ENCODE measurements at regions not wholly inside any gene's neighbourhood (a gene's known extent, or its start where the extent isn't known, plus 50 kb on each side); places are given as distances from the start of the nearest gene placed in this dataset.
"Not testable (repeated sequence)": the region's sequence is repeated elsewhere in the genome, so short reads cannot be mapped to it uniquely, and the experiment has no call there.

- ATAC-seq (ENCODE audit: poor library complexity) = no peak
- intact Hi-C loops (cut with DNase I) = no loop called here
Measured at GRCh38 chr12:91703491-91704283, 442.0 kb downstream of the BTG1 start.

GRCh38 chr12:91702843-91703425 lies 442.7 kb downstream of the BTG1 start:
- no peak for DNase-seq
- ATAC-seq (ENCODE audit: poor library complexity) = no peak
- intact Hi-C loops (cut with DNase I) = no loop called here

More at GRCh38 chr12:91703491-91704283, 442.0 kb downstream of the BTG1 start:
- no peak for DNase-seq

- intact Hi-C loops (cut with DNase I) = no loop called here
- ATAC-seq (ENCODE audit: poor library complexity) (no peak), DNase-seq (no peak)
Measured at GRCh38 chr12:91695964-91696363, 449.7 kb downstream of the BTG1 start.

GRCh38 chr12:91695406-91695805 lies 450.2 kb downstream of the BTG1 start:
- ATAC-seq (ENCODE audit: poor library complexity); intact Hi-C loops (cut with DNase I): not testable (repeated sequence)

GRCh38 chr12:91690531-91690930 lies 455.1 kb downstream of the BTG1 start:
- no peak for DNase-seq
- no peak for ATAC-seq (ENCODE audit: poor library complexity)
- intact Hi-C loops (cut with DNase I) = no loop called here

More at GRCh38 chr12:91695406-91695805, 450.2 kb downstream of the BTG1 start:
- DNase-seq = not testable (repeated sequence)

GRCh38 chr12:91687052-91688017 lies 458.3 kb downstream of the BTG1 start:
- intact Hi-C loops (cut with DNase I) = no loop called here
- DNase-seq = no peak
- no peak for ATAC-seq (ENCODE audit: poor library complexity)

- ATAC-seq (ENCODE audit: poor library complexity) = no peak
- DNase-seq = no peak
- intact Hi-C loops (cut with DNase I) = no loop called here
Measured at GRCh38 chr12:91685917-91686316, 459.7 kb downstream of the BTG1 start.

GRCh38 chr12:91681751-91682150 lies 463.9 kb downstream of the BTG1 start:
- ATAC-seq (ENCODE audit: poor library complexity) (no peak), DNase-seq (no peak)
- intact Hi-C loops (cut with DNase I) = no loop called here

GRCh38 chr12:91680864-91681263 lies 464.8 kb downstream of the BTG1 start:
- intact Hi-C loops (cut with DNase I) = no loop called here
- DNase-seq = no peak
- ATAC-seq (ENCODE audit: poor library complexity) = no peak

- ATAC-seq (ENCODE audit: poor library complexity) = no peak
- intact Hi-C loops (cut with DNase I) = no loop called here
- DNase-seq = no peak
Measured at GRCh38 chr12:91677556-91677955, 468.1 kb downstream of the BTG1 start.

- DNase-seq (no peak), ATAC-seq (ENCODE audit: poor library complexity) (no peak)
- intact Hi-C loops (cut with DNase I) = no loop called here
Measured at GRCh38 chr12:91675401-91675800, 470.2 kb downstream of the BTG1 start.

GRCh38 chr12:91672130-91672529 lies 473.5 kb downstream of the BTG1 start:
- DNase-seq (no peak), ATAC-seq (ENCODE audit: poor library complexity) (no peak)
- intact Hi-C loops (cut with DNase I) = no loop called here

- DNase-seq = no peak
- ATAC-seq (ENCODE audit: poor library complexity) = no peak
- intact Hi-C loops (cut with DNase I) = no loop called here
Measured at GRCh38 chr12:91667694-91668093, 478.0 kb downstream of the BTG1 start.

GRCh38 chr12:91663744-91664143 lies 481.1 kb upstream of the DCN start:
- DNase-seq (no peak), ATAC-seq (ENCODE audit: poor library complexity) (no peak)
- intact Hi-C loops (cut with DNase I) = no loop called here

GRCh38 chr12:91663310-91663709 lies 480.7 kb upstream of the DCN start:
- ATAC-seq (ENCODE audit: poor library complexity) = no peak
- DNase-seq = no peak
- intact Hi-C loops (cut with DNase I) = no loop called here

GRCh38 chr12:91662021-91662420 lies 479.4 kb upstream of the DCN start:
- DNase-seq (no peak), ATAC-seq (ENCODE audit: poor library complexity) (no peak)
- intact Hi-C loops (cut with DNase I) = no loop called here

- DNase-seq (no peak), ATAC-seq (ENCODE audit: poor library complexity) (no peak)
- intact Hi-C loops (cut with DNase I) = no loop called here
Measured at GRCh38 chr12:91657032-91657431, 474.4 kb upstream of the DCN start.

GRCh38 chr12:91655966-91656365 lies 473.3 kb upstream of the DCN start:
- ATAC-seq (ENCODE audit: poor library complexity) (no peak), DNase-seq (no peak)
- intact Hi-C loops (cut with DNase I) = no loop called here

GRCh38 chr12:91654087-91654486 lies 471.5 kb upstream of the DCN start:
- no peak for ATAC-seq (ENCODE audit: poor library complexity)
- intact Hi-C loops (cut with DNase I) = no loop called here
- no peak for DNase-seq

All from Right ventricle myocardium superior (tissue), 1 donor.